RWPE1 (cell line): ENCODE measurements at regions not wholly inside any gene's neighbourhood (a gene's known extent, or its start where the extent isn't known, plus 50 kb on each side); places are given as distances from the start of the nearest gene placed in this dataset.

Experiments
- CTCF ChIA-PET: fragments of 350-600 bp; sonication (Branson Sonifier 250); formaldehyde crosslinking; extraction: SDS; loops from one replicate; lab custom pipeline; 2021; lab: Yijun Ruan, JAX
- POLR2A ChIA-PET: fragments of 400-600 bp; formaldehyde crosslinking; extraction: SDS; loops from one replicate; lab custom pipeline; 2020; ENCODE audit warnings: antibody characterized with exemption; ENCODE audit not compliant: low non-redundant PET; lab: Yijun Ruan, JAX
- DNase-seq: peaks from one replicate; pipeline ENCODE4 v3.0.0; 2012; ENCODE audit warnings: low spot score
- H3K27ac ChIP-seq: fragments of 450-650 bp; 2 replicates; pipeline ENCODE4 v1.5.1; 2017
- TF ChIP-seq, protein P1 (sequence below): fragments of 450-650 bp; conservative IDR thresholded peaks from 2 replicates; pipeline ENCODE4 v1.5.1; 2017; ENCODE audit warnings: low read depth, mild to moderate bottlenecking

DNA sequence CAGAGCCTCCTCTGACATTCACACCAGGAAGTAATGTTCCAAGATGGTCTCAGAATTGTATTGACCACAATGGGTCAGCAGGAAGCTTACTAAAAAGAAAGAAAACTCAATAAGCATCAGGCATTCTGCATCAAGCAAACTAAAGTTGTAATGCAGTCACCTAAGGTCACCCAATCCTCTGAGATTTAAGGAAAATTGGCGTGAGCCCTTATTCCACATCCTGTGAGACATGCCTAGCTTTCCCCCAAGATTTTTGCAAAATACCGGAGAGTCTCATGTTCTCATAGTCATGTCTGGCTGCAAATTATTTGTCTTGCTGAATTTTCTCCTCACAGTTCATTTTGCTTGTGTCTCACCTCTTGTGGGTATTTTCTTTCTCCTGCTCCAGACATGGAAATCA is 417.1 kb upstream of the SOX9 start:
- ChIA-PET POLR2A (no interaction called here), CTCF (interaction anchor here (0.6 kb wide), 1 partner anchor 936 kb away, joined by 10 read pairs; no protein-coding TSS in a partner anchor)
- TF ChIP-seq, protein P1, sequence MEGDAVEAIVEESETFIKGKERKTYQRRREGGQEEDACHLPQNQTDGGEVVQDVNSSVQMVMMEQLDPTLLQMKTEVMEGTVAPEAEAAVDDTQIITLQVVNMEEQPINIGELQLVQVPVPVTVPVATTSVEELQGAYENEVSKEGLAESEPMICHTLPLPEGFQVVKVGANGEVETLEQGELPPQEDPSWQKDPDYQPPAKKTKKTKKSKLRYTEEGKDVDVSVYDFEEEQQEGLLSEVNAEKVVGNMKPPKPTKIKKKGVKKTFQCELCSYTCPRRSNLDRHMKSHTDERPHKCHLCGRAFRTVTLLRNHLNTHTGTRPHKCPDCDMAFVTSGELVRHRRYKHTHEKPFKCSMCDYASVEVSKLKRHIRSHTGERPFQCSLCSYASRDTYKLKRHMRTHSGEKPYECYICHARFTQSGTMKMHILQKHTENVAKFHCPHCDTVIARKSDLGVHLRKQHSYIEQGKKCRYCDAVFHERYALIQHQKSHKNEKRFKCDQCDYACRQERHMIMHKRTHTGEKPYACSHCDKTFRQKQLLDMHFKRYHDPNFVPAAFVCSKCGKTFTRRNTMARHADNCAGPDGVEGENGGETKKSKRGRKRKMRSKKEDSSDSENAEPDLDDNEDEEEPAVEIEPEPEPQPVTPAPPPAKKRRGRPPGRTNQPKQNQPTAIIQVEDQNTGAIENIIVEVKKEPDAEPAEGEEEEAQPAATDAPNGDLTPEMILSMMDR, result no peak
- no peak for DNase-seq
- no peak overlapping the region for H3K27ac ChIP-seq

DNA sequence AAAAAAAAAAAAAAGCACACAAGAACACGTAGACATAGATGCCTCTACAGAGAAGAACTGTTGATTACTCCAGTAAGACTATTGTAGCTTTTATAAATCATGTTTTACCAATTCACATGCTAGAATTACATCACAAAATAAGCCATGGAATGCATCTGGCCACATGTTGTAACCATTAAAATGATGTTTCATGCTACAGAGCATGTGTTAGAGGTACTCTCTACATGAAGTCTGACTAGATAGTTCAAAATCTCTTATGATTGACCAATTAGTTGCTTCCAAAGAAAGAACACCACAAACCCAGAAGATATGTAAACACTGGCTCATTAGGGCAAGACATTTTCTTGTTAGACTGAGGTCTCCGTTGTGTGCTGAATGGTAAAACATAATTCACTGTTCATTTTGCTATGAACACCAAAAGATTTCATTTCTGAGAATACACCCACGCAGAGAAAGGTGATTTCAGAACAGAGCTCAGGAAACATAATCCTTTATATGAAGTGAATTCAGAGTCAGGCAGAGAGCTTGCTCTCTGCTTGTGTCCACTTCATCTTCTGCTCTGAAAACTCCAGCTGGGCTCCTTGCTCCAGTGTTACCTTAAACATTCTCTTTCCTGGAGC is 411.4 kb upstream of the SOX9 start:
- ChIA-PET POLR2A (no interaction called here), CTCF (interaction anchor here (0.6 kb wide), 1 partner anchor 196 kb away, joined by 4 read pairs; no protein-coding TSS in a partner anchor)
- no peak for DNase-seq
- no peak overlapping the region for H3K27ac ChIP-seq
- TF ChIP-seq, protein P1, result no peak

DNA sequence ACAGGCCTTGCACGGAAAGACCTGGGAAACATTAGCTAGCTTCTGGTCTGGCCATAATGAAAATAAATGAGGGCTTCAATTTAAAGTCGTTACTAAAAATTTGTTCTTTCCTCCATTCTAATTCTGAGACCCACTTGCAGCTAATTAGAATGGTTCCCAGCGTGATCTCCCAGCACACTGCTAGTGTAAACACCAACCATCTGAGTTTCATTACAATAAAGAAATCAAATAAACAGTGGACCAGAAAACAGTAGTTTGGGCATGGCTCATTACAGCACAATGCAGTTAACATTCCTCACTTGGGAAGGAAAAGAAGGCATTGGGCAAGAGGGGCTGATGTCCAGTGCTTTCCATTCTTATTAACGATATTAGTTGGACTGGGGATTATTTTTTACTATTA is 410.9 kb upstream of the SOX9 start:
- TF ChIP-seq, protein P1, result no peak
- POLR2A ChIA-PET, result no interaction called here
- DNase-seq, result no peak
- CTCF ChIA-PET, result no interaction called here
- H3K27ac ChIP-seq, result no peak overlapping the region

DNA sequence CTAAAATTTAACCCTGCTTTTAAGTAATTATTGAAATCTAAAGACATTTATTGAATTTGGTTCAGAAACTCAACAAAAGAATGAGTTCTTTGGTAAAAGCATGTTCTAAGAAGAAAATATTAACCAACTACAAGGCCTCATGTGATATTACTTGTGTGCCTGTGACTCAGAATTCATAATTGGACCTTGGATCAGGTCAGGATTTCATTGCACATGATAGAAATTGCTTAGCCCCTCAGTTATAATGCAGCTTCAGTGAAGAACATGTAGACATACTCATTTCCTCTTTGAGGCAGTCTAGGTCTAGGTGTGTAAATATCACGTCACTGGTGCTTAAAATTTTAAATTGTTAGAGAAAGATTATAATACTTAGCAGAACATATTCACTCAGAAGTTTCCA is 410.0 kb upstream of the SOX9 start:
- ChIA-PET POLR2A (no interaction called here), CTCF (no interaction called here)
- no peak for DNase-seq
- H3K27ac ChIP-seq, result no peak overlapping the region
- TF ChIP-seq, protein P1, result no peak

DNA sequence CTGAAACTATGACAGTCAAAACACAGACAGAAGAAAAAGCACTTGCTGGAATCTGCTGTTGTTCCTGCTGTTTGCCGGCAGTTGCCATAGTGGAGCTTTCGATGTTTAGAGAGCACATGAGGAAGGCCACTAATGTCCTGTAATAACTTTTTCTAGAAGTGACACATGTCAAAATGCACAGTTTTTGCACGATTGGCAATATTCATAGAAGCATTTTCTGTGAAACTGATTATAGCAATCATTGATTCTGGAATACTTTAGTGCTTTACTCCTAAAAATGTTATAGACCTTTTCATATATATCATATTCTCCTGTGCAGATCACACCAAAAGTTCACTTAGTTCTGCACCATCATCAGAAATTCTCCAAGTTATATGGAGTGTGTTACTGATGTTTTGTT is 407.0 kb upstream of the SOX9 start:
- no peak overlapping the region for H3K27ac ChIP-seq
- CTCF ChIA-PET, result interaction anchor here (0.6 kb wide), 1 partner anchor 947 kb away, joined by 3 read pairs; no protein-coding TSS in a partner anchor
- POLR2A ChIA-PET, result no interaction called here
- TF ChIP-seq, protein P1, result no peak
- DNase-seq, result no peak

DNA sequence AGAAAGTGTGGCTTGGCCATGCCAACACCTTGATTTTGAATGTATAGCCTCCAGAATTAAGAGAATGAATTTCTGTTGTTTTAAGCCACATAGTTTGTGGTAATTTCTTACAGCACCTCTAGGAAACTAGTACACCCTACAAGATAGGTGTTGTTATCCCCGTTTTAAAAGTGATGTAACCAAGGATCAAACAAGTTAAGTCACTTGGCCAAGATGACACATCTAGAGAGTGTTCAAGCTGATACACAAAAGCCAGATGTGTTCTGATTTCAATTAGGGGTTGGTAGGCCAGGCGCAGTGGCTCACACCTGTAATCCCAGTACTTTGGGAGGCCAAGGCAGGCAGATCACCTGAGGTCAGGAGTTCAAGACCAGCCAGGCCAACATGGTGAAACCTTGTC is 396.5 kb upstream of the SOX9 start:
- H3K27ac ChIP-seq, result no peak overlapping the region
- ChIA-PET CTCF (interaction anchor here (1.3 kb wide), 1 partner anchor 251 kb away, joined by 4 read pairs; no protein-coding TSS in a partner anchor), POLR2A (no interaction called here)
- TF ChIP-seq, protein P1, result no peak
- no peak for DNase-seq
